CD4-positive, alpha-beta memory T cell (primary cell): ENCODE measurements at regions not wholly inside any gene's neighbourhood (a gene's known extent, or its start where the extent isn't known, plus 50 kb on each side); places are given as distances from the start of the nearest gene placed in this dataset.
"Not testable (repeated sequence)": the region's sequence is repeated elsewhere in the genome, so short reads cannot be mapped to it uniquely, and the experiment has no call there.

Source experiments
- CTCF ChIA-PET: fragments of 350-600 bp; sonication (Branson Sonifier 250); formaldehyde crosslinking; loops from one replicate; lab custom pipeline; 2021; ENCODE audit warnings: inconsistent platforms; ENCODE audit not compliant: partially characterized antibody; lab: Charles Lee
- POLR2A ChIA-PET: fragments of 350-600 bp; sonication (Branson Sonifier 250); formaldehyde crosslinking; loops from one replicate; lab custom pipeline; 2021; ENCODE audit not compliant: partially characterized antibody; lab: Charles Lee
- DNase-seq, 5 donors: peaks; one replicate each; pipeline versions ENCODE4 v3.0.0 to v3.0.0-alpha.2; 2020 to 2022; ENCODE audit warnings: mixed read lengths in 1 of 5
- H3K27ac ChIP-seq: one replicate; pipeline ENCODE4 v1.7.0; 2013; ENCODE audit warnings: low read depth, low read length
- H3K27me3 ChIP-seq: 2 replicates; pipeline ENCODE4 v1.7.0; 2013; ENCODE audit warnings: mild to moderate bottlenecking, low read length, moderate library complexity; ENCODE audit not compliant: insufficient read depth
- H3K36me3 ChIP-seq: 2 replicates; pipeline ENCODE4 v1.7.0; 2013; ENCODE audit warnings: mild to moderate bottlenecking, low read length, moderate library complexity; ENCODE audit not compliant: insufficient read depth
- H3K4me1 ChIP-seq: 2 replicates; pipeline ENCODE4 v1.7.0; 2013; ENCODE audit warnings: mild to moderate bottlenecking, low read length, moderate library complexity; ENCODE audit not compliant: insufficient read depth
- H3K4me3 ChIP-seq, 2 donors: one replicate each; pipeline ENCODE4 v1.7.0; 2013; ENCODE audit warnings: low read length in 2 of 2, mild to moderate bottlenecking in 1 of 2
- H3K9me3 ChIP-seq, 2 donors: one replicate each; pipeline ENCODE4 v1.7.0; 2013; ENCODE audit warnings: low read length in 2 of 2, control low read depth in 1 of 2; ENCODE audit not compliant: control insufficient read depth in 1 of 2
- H3K27ac Mint-ChIP-seq, 7 donors: one replicate each; pipeline ENCODE4 v1.8.0; 2020 to 2021; ENCODE audit warnings: mixed read lengths in 7 of 7, mild to moderate bottlenecking in 6 of 7, inconsistent platforms in 3 of 7, moderate library complexity in 3 of 7
- H3K27me3 Mint-ChIP-seq, 2 donors: one replicate each; pipeline ENCODE4 v1.8.0; 2020 to 2021; ENCODE audit warnings: mixed read lengths in 2 of 2
- H3K36me3 Mint-ChIP-seq, 2 donors: one replicate each; pipeline ENCODE4 v1.8.0; 2020 to 2021; ENCODE audit warnings: mixed read lengths in 2 of 2, inconsistent platforms in 1 of 2, mild to moderate bottlenecking in 1 of 2
- H3K4me1 Mint-ChIP-seq, 4 donors: one replicate each; pipeline ENCODE4 v1.8.0; 2020 to 2021; ENCODE audit warnings: mixed read lengths in 4 of 4, mild to moderate bottlenecking in 1 of 4
- H3K4me3 Mint-ChIP-seq, 8 donors: one replicate each; pipeline ENCODE4 v1.8.0; 2020 to 2021; ENCODE audit warnings: mixed read lengths in 8 of 8, mild to moderate bottlenecking in 7 of 8, moderate library complexity in 6 of 8, inconsistent platforms in 3 of 8
- H3K9me3 Mint-ChIP-seq, 8 donors: one replicate each; pipeline ENCODE4 v1.8.0; 2020 to 2021; ENCODE audit warnings: mixed read lengths in 8 of 8, mild to moderate bottlenecking in 5 of 8, inconsistent platforms in 3 of 8, moderate library complexity in 1 of 8
- intact Hi-C: fragments of 100-400 bp; cut with micrococcal nuclease; formaldehyde crosslinking; loops from one replicate; pipeline ENCODE4 v1.15.1; 2023

DNA sequence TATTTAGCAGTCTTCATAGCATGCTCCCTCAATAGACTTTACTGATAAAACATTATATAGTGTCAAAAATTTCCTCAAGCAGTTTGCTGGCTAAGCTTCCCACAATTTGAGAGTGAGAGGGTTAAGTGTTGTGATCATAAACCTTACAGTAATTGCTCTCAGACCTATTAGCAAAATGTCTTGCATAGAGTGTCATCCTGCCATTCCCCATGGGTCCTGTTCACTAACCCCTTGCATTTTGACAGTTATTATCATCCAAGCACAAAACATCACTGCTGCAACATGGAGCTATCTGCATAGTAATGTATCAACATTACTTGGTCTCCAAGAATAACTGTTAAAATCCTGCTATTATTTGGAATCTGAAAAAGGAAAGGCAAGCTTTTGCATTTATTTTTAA lies 196.1 kb upstream of the GK2 start:
- Histone ChIP-seq H3K4me3 (no peak overlapping the region), H3K36me3 (no peaks in the 10 kb centered on the region), H3K9me3 (no peaks in the 10 kb centered on the region), H3K4me1 (no peaks in the 10 kb centered on the region), H3K27ac (no peak overlapping the region), H3K27me3 (no peaks in the 10 kb centered on the region)
- Mint-ChIP-seq H3K36me3 (no peaks in the 10 kb centered on the region), H3K4me1 (peaks cover 0 to 6% (median 2%) of the 10 kb centered on the region in 4 donors), H3K27ac (no peak overlapping the region), H3K27me3 (no peaks in the 10 kb centered on the region), H3K9me3 (no peaks in the 10 kb centered on the region), H3K4me3 (no peak overlapping the region)
- intact Hi-C loops, result no loop called here
- POLR2A ChIA-PET, result no interaction called here
- DNase-seq, result no peak
- CTCF ChIA-PET, result no interaction called here

GRCh38 chr4:79603681-79604080 lies 195.7 kb upstream of the GK2 start:
- Histone ChIP-seq H3K4me1 (no peaks in the 10 kb centered on the region), H3K27ac (no peak overlapping the region), H3K9me3 (no peaks in the 10 kb centered on the region), H3K4me3 (no peak overlapping the region), H3K36me3 (no peaks in the 10 kb centered on the region), H3K27me3 (no peaks in the 10 kb centered on the region)
- Mint-ChIP-seq H3K4me1 (peaks cover 0 to 6% (median 2%) of the 10 kb centered on the region in 4 donors), H3K36me3 (no peaks in the 10 kb centered on the region), H3K27me3 (no peaks in the 10 kb centered on the region), H3K27ac (peak overlapping the region in 2 of 7 donors; percentile 9), H3K4me3 (peak overlapping the region in 6 of 8 donors; percentile 7 to 54 (median 12)), H3K9me3 (no peaks in the 10 kb centered on the region)
- CTCF ChIA-PET, result no interaction called here
- DNase-seq, result peak in 1 of 5 donors; percentile 2
- intact Hi-C loops, result no loop called here
- POLR2A ChIA-PET, result no interaction called here

GRCh38 chr4:79599691-79600090 lies 191.7 kb upstream of the GK2 start:
- H3K36me3 Mint-ChIP-seq, result no peaks in the 10 kb centered on the region
- intact Hi-C loops, result no loop called here
- ChIA-PET POLR2A (no interaction called here), CTCF (no interaction called here)
- Histone ChIP-seq H3K36me3 (no peaks in the 10 kb centered on the region), H3K27me3 (no peaks in the 10 kb centered on the region), H3K4me3 (no peak overlapping the region), H3K4me1 (no peaks in the 10 kb centered on the region), H3K27ac (no peak overlapping the region), H3K9me3 (no peaks in the 10 kb centered on the region)
- H3K4me1 Mint-ChIP-seq, result peaks cover 0 to 6% (median 2%) of the 10 kb centered on the region in 4 donors
- H3K4me3 Mint-ChIP-seq, result no peak overlapping the region
- H3K27me3 Mint-ChIP-seq, result no peaks in the 10 kb centered on the region
- no peak for DNase-seq
- H3K27ac Mint-ChIP-seq, result no peak overlapping the region
- no peaks in the 10 kb centered on the region for H3K9me3 Mint-ChIP-seq

- Mint-ChIP-seq H3K36me3 (no peaks in the 10 kb centered on the region), H3K27me3 (no peaks in the 10 kb centered on the region), H3K4me1 (peaks cover 0 to 6% (median 2%) of the 10 kb centered on the region in 4 donors), H3K9me3 (no peaks in the 10 kb centered on the region), H3K4me3 (no peak overlapping the region), H3K27ac (no peak overlapping the region)
- H3K4me3 ChIP-seq, result no peak overlapping the region
- H3K36me3 ChIP-seq, result no peaks in the 10 kb centered on the region
- intact Hi-C loops, result no loop called here
- H3K27ac ChIP-seq, result no peak overlapping the region
- POLR2A ChIA-PET, result no interaction called here
- no peak for DNase-seq
- H3K27me3 ChIP-seq, result no peaks in the 10 kb centered on the region
- CTCF ChIA-PET, result no interaction called here
- H3K4me1 ChIP-seq, result no peaks in the 10 kb centered on the region
- H3K9me3 ChIP-seq, result no peaks in the 10 kb centered on the region
Measured at GRCh38 chr4:79598801-79599200, 190.8 kb upstream of the GK2 start.

- Mint-ChIP-seq H3K4me1 (peaks cover 0 to 1% (median 0%) of the 10 kb centered on the region in 4 donors), H3K4me3 (no peak overlapping the region), H3K27ac (no peak overlapping the region), H3K27me3 (no peaks in the 10 kb centered on the region), H3K9me3 (no peaks in the 10 kb centered on the region), H3K36me3 (no peaks in the 10 kb centered on the region)
- H3K9me3 ChIP-seq, result no peaks in the 10 kb centered on the region
- ChIA-PET POLR2A (no interaction called here), CTCF (no interaction called here)
- H3K27me3 ChIP-seq, result no peaks in the 10 kb centered on the region
- DNase-seq, result no peak
- no peak overlapping the region for H3K27ac ChIP-seq
- no peaks in the 10 kb centered on the region for H3K4me1 ChIP-seq
- H3K4me3 ChIP-seq, result no peak overlapping the region
- no peaks in the 10 kb centered on the region for H3K36me3 ChIP-seq
- intact Hi-C loops, result no loop called here
Measured at GRCh38 chr4:79598214-79598613, 190.2 kb upstream of the GK2 start.

DNA sequence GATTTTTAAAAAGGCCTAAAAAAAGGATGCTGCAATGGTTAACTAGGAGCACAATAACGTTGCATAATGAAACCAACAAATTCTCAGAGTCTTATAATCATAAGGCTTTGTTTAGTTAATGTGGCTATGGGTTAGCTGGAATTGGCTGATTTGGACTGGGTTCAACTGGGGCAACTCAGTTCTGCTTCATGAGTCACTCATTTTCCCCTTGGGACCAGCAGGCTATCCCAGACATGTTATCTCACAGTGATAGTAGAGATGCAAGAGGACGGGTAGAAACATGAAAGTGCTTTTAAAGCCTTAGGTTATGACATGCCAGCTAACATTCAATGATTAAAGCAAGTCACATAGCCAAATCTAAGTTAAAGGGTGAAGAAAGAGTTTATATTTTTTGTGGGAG lies 189.2 kb upstream of the GK2 start:
- intact Hi-C loops, result no loop called here
- no peak for DNase-seq
- Histone ChIP-seq H3K27me3 (no peaks in the 10 kb centered on the region), H3K4me1 (no peaks in the 10 kb centered on the region), H3K4me3 (no peak overlapping the region), H3K9me3 (no peaks in the 10 kb centered on the region), H3K27ac (no peak overlapping the region), H3K36me3 (no peaks in the 10 kb centered on the region)
- no peak overlapping the region for H3K4me3 Mint-ChIP-seq
- POLR2A ChIA-PET, result no interaction called here
- H3K27ac Mint-ChIP-seq, result no peak overlapping the region
- no peaks in the 10 kb centered on the region for H3K36me3 Mint-ChIP-seq
- H3K4me1 Mint-ChIP-seq, result peaks cover 0 to 1% (median 0%) of the 10 kb centered on the region in 4 donors
- no peaks in the 10 kb centered on the region for H3K27me3 Mint-ChIP-seq
- CTCF ChIA-PET, result no interaction called here
- H3K9me3 Mint-ChIP-seq, result no peaks in the 10 kb centered on the region

DNA sequence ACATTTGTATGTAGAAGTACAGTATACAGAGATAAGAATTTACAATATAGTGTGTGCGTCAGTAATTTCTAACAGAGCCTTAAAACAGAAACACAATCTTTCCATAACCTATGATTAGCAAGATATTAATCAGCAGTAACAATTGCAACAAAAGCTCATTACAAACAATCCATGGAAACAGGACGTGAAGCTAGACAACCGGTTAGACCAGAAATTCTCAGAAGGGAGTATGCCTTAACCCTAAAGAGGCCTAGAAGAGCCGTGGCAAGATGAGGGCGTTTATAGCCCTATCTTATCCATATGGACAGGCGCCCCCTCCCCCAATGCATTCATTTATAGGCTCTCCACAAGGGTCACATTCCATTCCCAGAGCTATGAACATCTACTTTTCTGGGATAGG lies 184.2 kb upstream of the GK2 start:
- H3K27ac Mint-ChIP-seq, POLR2A ChIA-PET, H3K4me3 ChIP-seq, H3K9me3 ChIP-seq, H3K36me3 Mint-ChIP-seq, DNase-seq, H3K27me3 ChIP-seq, H3K4me1 ChIP-seq, H3K36me3 ChIP-seq, intact Hi-C loops, CTCF ChIA-PET, H3K27ac ChIP-seq, H3K27me3 Mint-ChIP-seq, H3K9me3 Mint-ChIP-seq, H3K4me3 Mint-ChIP-seq, H3K4me1 Mint-ChIP-seq: not testable (repeated sequence)

- Histone ChIP-seq H3K9me3 (no peaks in the 10 kb centered on the region), H3K36me3 (no peaks in the 10 kb centered on the region), H3K4me1 (no peaks in the 10 kb centered on the region), H3K4me3 (no peak overlapping the region), H3K27ac (no peak overlapping the region), H3K27me3 (peaks cover 3% of the 10 kb centered on the region)
- POLR2A ChIA-PET, result no interaction called here
- Mint-ChIP-seq H3K4me3 (no peak overlapping the region), H3K4me1 (no peaks in the 10 kb centered on the region), H3K36me3 (no peaks in the 10 kb centered on the region), H3K9me3 (peaks cover 0 to 4% (median under 1%) of the 10 kb centered on the region in 8 donors), H3K27me3 (peaks cover 0 to 2% of the 10 kb centered on the region in 2 donors), H3K27ac (no peak overlapping the region)
- no peak for DNase-seq
- intact Hi-C loops, result no loop called here
- CTCF ChIA-PET, result no interaction called here
Measured at GRCh38 chr4:79588679-79589078, 180.7 kb upstream of the GK2 start.
